HG03039 (cell line): ENCODE measurements at regions not wholly inside any gene's neighbourhood (a gene's known extent, or its start where the extent isn't known, plus 50 kb on each side); places are given as distances from the start of the nearest gene placed in this dataset.

Experiments
- ATAC-seq: cut with Tn5 transposase; IDR thresholded peaks from one replicate; pipeline ENCODE4 v1.9.1; 2021; ENCODE audit warnings: mild to moderate bottlenecking, moderate library complexity; ENCODE audit not compliant: unreplicated experiment

GRCh38 chr11:42545954-42546353 is 765.8 kb upstream of the API5 start:
- no peak for ATAC-seq

- ATAC-seq: no peak
Measured at GRCh38 chr11:42552786-42553185, 759.0 kb upstream of the API5 start.

GRCh38 chr11:42555190-42555589 is 756.6 kb upstream of the API5 start:
- no peak for ATAC-seq

- ATAC-seq: no peak
Measured at GRCh38 chr11:42571131-42571877, 740.5 kb upstream of the API5 start.

- ATAC-seq: no peak
Measured at GRCh38 chr11:42571878-42572610, 739.8 kb upstream of the API5 start.

GRCh38 chr11:42576318-42576717 is 735.5 kb upstream of the API5 start:
- no peak for ATAC-seq

GRCh38 chr11:42589286-42589685 is 722.5 kb upstream of the API5 start:
- ATAC-seq: no peak

GRCh38 chr11:42591841-42592240 is 720.0 kb upstream of the API5 start:
- no peak for ATAC-seq

- no peak for ATAC-seq
Measured at GRCh38 chr11:42593441-42593840, 718.4 kb upstream of the API5 start.

GRCh38 chr11:42595876-42596275 is 715.9 kb upstream of the API5 start:
- no peak for ATAC-seq

GRCh38 chr11:42596576-42597145 is 715.1 kb upstream of the API5 start:
- no peak for ATAC-seq

GRCh38 chr11:42598341-42598740 is 713.5 kb upstream of the API5 start:
- ATAC-seq: no peak

- no peak for ATAC-seq
Measured at GRCh38 chr11:42620796-42621195, 691.0 kb upstream of the API5 start.

- no peak for ATAC-seq
Measured at GRCh38 chr11:42625757-42626665, 685.8 kb upstream of the API5 start.

GRCh38 chr11:42631220-42631843 is 680.5 kb upstream of the API5 start:
- ATAC-seq: no peak

- no peak for ATAC-seq
Measured at GRCh38 chr11:42646959-42647358, 664.8 kb upstream of the API5 start.

- ATAC-seq: no peak
Measured at GRCh38 chr11:42647993-42648392, 663.8 kb upstream of the API5 start.

GRCh38 chr11:42651621-42652020 is 660.2 kb upstream of the API5 start:
- ATAC-seq: no peak

GRCh38 chr11:42657169-42657568 is 654.6 kb upstream of the API5 start:
- no peak for ATAC-seq

- ATAC-seq: no peak
Measured at GRCh38 chr11:42661942-42662341, 649.9 kb upstream of the API5 start.
